CD14-positive monocyte (primary cell): ENCODE measurements at regions not wholly inside any gene's neighbourhood (a gene's known extent, or its start where the extent isn't known, plus 50 kb on each side); places are given as distances from the start of the nearest gene placed in this dataset.

Experiments used
- DNase-seq, 3 donors: peaks; one replicate each; pipeline ENCODE4 v3.0.0-alpha.2; 2011 to 2022
- H2AFZ ChIP-seq: 2 replicates; pipeline ENCODE4 v1.6.0; 2012; ENCODE audit warnings: mild to moderate bottlenecking, low read depth, low read length, inconsistent platforms; ENCODE audit not compliant: insufficient read depth, poor library complexity, severe bottlenecking
- H3K27ac ChIP-seq, 2 donors: 1 replicate in 1 of 2; 2 replicates in 1 of 2; pipeline ENCODE4 v1.5.1; 2012 to 2013; ENCODE audit warnings: low read length in 2 of 2, control low read depth in 1 of 2, inconsistent platforms in 1 of 2, low read depth in 1 of 2, mild to moderate bottlenecking in 1 of 2
- H3K27me3 ChIP-seq, 2 donors: one replicate each; pipeline versions ENCODE4 v1.6.0 to v1.6.1; 2011 to 2013; ENCODE audit warnings: low read length in 2 of 2; ENCODE audit not compliant: control insufficient read depth in 2 of 2, insufficient read depth in 2 of 2
- H3K36me3 ChIP-seq, 2 donors: replicated peaks in 1 of 2; 1 replicate in 1 of 2; 2 replicates in 1 of 2; pipeline versions ENCODE4 v1.5.1 to v1.6.1; 2012 to 2013; ENCODE audit warnings: low read length in 2 of 2, control low read depth in 1 of 2, inconsistent platforms in 1 of 2, mild to moderate bottlenecking in 1 of 2; ENCODE audit not compliant: insufficient read depth in 2 of 2, control insufficient read depth in 1 of 2
- H3K4me1 ChIP-seq, 2 donors: 1 replicate in 1 of 2; 2 replicates in 1 of 2; pipeline versions ENCODE4 v1.5.1 to v1.6.1; 2012 to 2013; ENCODE audit warnings: low read length in 2 of 2, control low read depth in 1 of 2, inconsistent platforms in 1 of 2, mild to moderate bottlenecking in 1 of 2, moderate library complexity in 1 of 2; ENCODE audit not compliant: insufficient read depth in 2 of 2, control insufficient read depth in 1 of 2
- H3K4me2 ChIP-seq: replicated peaks from 2 replicates; pipeline ENCODE3; 2012; ENCODE audit warnings: low read length, moderate library complexity, mild to moderate bottlenecking; ENCODE audit not compliant: poor library complexity, severe bottlenecking; ENCODE audit errors: extremely low read depth
- H3K4me3 ChIP-seq, 3 experiments: fragments of 200-600 bp in 1 of 3; sonication (generic) in 1 of 3; replicated peaks in 1 of 3; 1 replicate in 2 of 3; 2 replicates in 1 of 3; pipeline ENCODE4 v1.5.1; 2011 to 2013; ENCODE audit warnings: low read length in 3 of 3, mild to moderate bottlenecking in 3 of 3, control low read depth in 2 of 3, low read depth in 2 of 3, inconsistent platforms in 1 of 3, moderate library complexity in 1 of 3
- H3K79me2 ChIP-seq: 2 replicates; pipeline ENCODE4 v1.6.0; 2012; ENCODE audit warnings: mild to moderate bottlenecking, control low read depth, inconsistent platforms, low read length, moderate library complexity; ENCODE audit not compliant: insufficient read depth
- H3K9ac ChIP-seq: 2 replicates; pipeline ENCODE4 v1.6.0; 2017; ENCODE audit warnings: low read length, mild to moderate bottlenecking; ENCODE audit not compliant: insufficient read depth, poor library complexity, severe bottlenecking
- H3K9me3 ChIP-seq, 2 donors: replicated peaks in 1 of 2; 1 replicate in 1 of 2; 2 replicates in 1 of 2; pipeline versions ENCODE4 v1.5.1 to v1.6.1; 2012 to 2013; ENCODE audit warnings: low read length in 2 of 2, control low read depth in 1 of 2; ENCODE audit not compliant: control insufficient read depth in 1 of 2, insufficient read depth in 1 of 2
- H4K20me1 ChIP-seq: 2 replicates; pipeline ENCODE4 v1.6.0; 2012; ENCODE audit warnings: mild to moderate bottlenecking, low read length, control low read depth, moderate library complexity; ENCODE audit not compliant: insufficient read depth
- H3K27ac Mint-ChIP-seq, 7 donors: one replicate each; pipeline ENCODE4 v1.8.0; 2020; ENCODE audit warnings: mild to moderate bottlenecking in 7 of 7, mixed read lengths in 7 of 7, moderate library complexity in 6 of 7, inconsistent platforms in 2 of 7
- H3K27me3 Mint-ChIP-seq, 3 donors: one replicate each; pipeline ENCODE4 v1.8.0; 2021 to 2022; ENCODE audit warnings: low read depth in 3 of 3, mild to moderate bottlenecking in 3 of 3, mixed read lengths in 3 of 3, moderate library complexity in 3 of 3, inconsistent platforms in 1 of 3
- H3K36me3 Mint-ChIP-seq, 2 donors: one replicate each; pipeline ENCODE4 v1.8.0; 2020; ENCODE audit warnings: mixed read lengths in 2 of 2, inconsistent platforms in 1 of 2, mild to moderate bottlenecking in 1 of 2
- H3K4me1 Mint-ChIP-seq: one replicate; pipeline ENCODE4 v1.8.0; 2020; ENCODE audit warnings: mild to moderate bottlenecking, mixed read lengths
- H3K4me3 Mint-ChIP-seq, 2 donors: one replicate each; pipeline ENCODE4 v1.8.0; 2020; ENCODE audit warnings: mild to moderate bottlenecking in 2 of 2, mixed read lengths in 2 of 2, moderate library complexity in 1 of 2
- H3K9me3 Mint-ChIP-seq, 7 donors: one replicate each; pipeline ENCODE4 v1.8.0; 2020 to 2022; ENCODE audit warnings: mixed read lengths in 7 of 7, mild to moderate bottlenecking in 6 of 7, moderate library complexity in 6 of 7, inconsistent platforms in 2 of 7
- WGBS: methylation state at CpG from one replicate; pipeline ENCODE4 v1.1.5; 2013; ENCODE audit warnings: missing lambda C conversion rate; ENCODE audit not compliant: insufficient coverage; 5-methylcytosine and 5-hydroxymethylcytosine counted together
- intact Hi-C, 2 donors: fragments of 100-400 bp; cut with micrococcal nuclease; formaldehyde crosslinking; loops; one replicate each; pipeline versions ENCODE4 v1.15.0 to v1.15.1; 2023
- TF ChIP-seq, protein P1 (sequence below): fragments of 200-600 bp; IDR thresholded peaks from one replicate; pipeline ENCODE4 v1.8.0; 2022; ENCODE audit warnings: antibody characterized with exemption, mild to moderate bottlenecking

DNA sequence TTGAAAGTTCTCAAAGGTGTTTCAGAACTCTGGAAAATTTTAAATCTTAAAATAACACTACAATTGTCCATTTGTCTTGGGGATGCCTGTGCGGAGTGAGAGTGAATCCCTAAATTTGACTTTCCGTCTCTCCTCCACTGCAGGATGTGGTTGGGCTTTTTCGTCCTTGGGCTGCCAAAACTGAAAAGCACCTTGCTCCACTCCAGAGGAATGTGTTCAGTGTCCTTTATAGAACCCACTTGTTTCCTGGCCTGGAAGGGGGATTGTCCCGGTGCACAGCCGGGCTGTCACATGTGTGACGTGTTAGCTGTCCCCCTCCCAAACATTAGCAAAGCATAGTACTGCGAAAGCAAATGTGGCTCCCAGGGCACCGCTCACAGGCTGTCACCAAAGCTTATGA, 69.6 kb upstream of the ATP10A start:
- intact Hi-C loops, result loop anchor here in 1 of 2 donors (2.0 to 10.0 kb wide), 2 partner anchors 238 to 428 kb away; no protein-coding TSS in a partner anchor
- 94% methylated on average over 3 of the region's 8 CpGs for WGBS
- Histone ChIP-seq H3K9me3 (peaks cover 0 to 3% of the 10 kb centered on the region in 2 donors), H3K4me3 (no peak overlapping the region), H3K36me3 (no peaks in the 10 kb centered on the region), H3K4me2 (no peak overlapping the region), H4K20me1 (no peaks in the 10 kb centered on the region), H2AFZ (no peak overlapping the region), H3K4me1 (peaks cover 0 to 6% of the 10 kb centered on the region in 2 donors), H3K9ac (no peak overlapping the region), H3K27me3 (no peaks in the 10 kb centered on the region), H3K27ac (no peak overlapping the region), H3K79me2 (no peaks in the 10 kb centered on the region)
- Mint-ChIP-seq H3K9me3 (peaks cover 4 to 18% (median 11%) of the 10 kb centered on the region in 7 donors), H3K27ac (no peak overlapping the region), H3K4me3 (no peak overlapping the region), H3K36me3 (no peaks in the 10 kb centered on the region), H3K27me3 (peaks cover 9 to 14% (median 11%) of the 10 kb centered on the region in 3 donors), H3K4me1 (peaks cover 6% of the 10 kb centered on the region)
- TF ChIP-seq, protein P1, sequence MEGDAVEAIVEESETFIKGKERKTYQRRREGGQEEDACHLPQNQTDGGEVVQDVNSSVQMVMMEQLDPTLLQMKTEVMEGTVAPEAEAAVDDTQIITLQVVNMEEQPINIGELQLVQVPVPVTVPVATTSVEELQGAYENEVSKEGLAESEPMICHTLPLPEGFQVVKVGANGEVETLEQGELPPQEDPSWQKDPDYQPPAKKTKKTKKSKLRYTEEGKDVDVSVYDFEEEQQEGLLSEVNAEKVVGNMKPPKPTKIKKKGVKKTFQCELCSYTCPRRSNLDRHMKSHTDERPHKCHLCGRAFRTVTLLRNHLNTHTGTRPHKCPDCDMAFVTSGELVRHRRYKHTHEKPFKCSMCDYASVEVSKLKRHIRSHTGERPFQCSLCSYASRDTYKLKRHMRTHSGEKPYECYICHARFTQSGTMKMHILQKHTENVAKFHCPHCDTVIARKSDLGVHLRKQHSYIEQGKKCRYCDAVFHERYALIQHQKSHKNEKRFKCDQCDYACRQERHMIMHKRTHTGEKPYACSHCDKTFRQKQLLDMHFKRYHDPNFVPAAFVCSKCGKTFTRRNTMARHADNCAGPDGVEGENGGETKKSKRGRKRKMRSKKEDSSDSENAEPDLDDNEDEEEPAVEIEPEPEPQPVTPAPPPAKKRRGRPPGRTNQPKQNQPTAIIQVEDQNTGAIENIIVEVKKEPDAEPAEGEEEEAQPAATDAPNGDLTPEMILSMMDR, result no peak
- DNase-seq, result no peak

DNA sequence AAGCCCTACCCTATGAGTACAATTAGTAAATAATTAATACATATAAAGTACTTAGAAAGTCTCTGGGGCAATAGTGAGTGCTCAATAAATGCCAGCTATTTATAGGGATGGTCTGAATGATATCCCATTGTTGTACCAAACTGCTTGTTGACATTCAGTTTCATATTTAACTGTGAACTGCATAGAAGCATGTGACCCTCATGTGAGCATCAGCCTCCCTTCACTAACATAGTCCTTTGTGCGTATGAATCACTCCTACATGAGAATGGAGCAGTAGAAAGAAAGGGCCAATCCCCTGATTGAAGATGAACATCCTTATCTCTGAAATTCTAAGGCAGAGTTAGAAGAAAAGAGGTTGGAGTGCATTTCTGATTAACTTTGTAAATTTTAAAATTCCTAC, 68.7 kb upstream of the ATP10A start:
- H2AFZ ChIP-seq, result no peak overlapping the region
- H3K4me1 ChIP-seq, result peaks cover 0 to 6% of the 10 kb centered on the region in 2 donors
- H3K4me2 ChIP-seq, result no peak overlapping the region
- Mint-ChIP-seq H3K4me3 (no peak overlapping the region), H3K36me3 (no peaks in the 10 kb centered on the region), H3K9me3 (peaks cover 4 to 18% (median 11%) of the 10 kb centered on the region in 7 donors), H3K27me3 (peaks cover 9 to 14% (median 11%) of the 10 kb centered on the region in 3 donors), H3K27ac (no peak overlapping the region), H3K4me1 (peaks cover 6% of the 10 kb centered on the region)
- no peaks in the 10 kb centered on the region for H3K36me3 ChIP-seq
- no peak overlapping the region for H3K27ac ChIP-seq
- H3K79me2 ChIP-seq, result no peaks in the 10 kb centered on the region
- H4K20me1 ChIP-seq, result no peaks in the 10 kb centered on the region
- TF ChIP-seq, protein P1, result no peak
- no CpG with 5 or more reads among the region's 1 CpG for WGBS
- H3K27me3 ChIP-seq, result no peaks in the 10 kb centered on the region
- no peak overlapping the region for H3K9ac ChIP-seq
- DNase-seq, result no peak
- intact Hi-C loops, result loop anchor here in 1 of 2 donors (2.0 to 10.0 kb wide), 2 partner anchors 237 to 427 kb away; no protein-coding TSS in a partner anchor
- no peak overlapping the region for H3K4me3 ChIP-seq
- H3K9me3 ChIP-seq, result peaks cover 0 to 3% of the 10 kb centered on the region in 2 donors
